OCI-LY7 (cell line): ENCODE measurements at regions not wholly inside any gene's neighbourhood (a gene's known extent, or its start where the extent isn't known, plus 50 kb on each side); places are given as distances from the start of the nearest gene placed in this dataset.
"Not testable (repeated sequence)": the region's sequence is repeated elsewhere in the genome, so short reads cannot be mapped to it uniquely, and the experiment has no call there.

ENCODE experiments used
- BruUV-seq: library from RNA; stranded (reverse); fragments of 400-500 nt; replicated peaks from 2 replicates; lab custom pipeline; 2021; lab: Mats Ljungman, UMichigan
- CTCF ChIA-PET: fragments of 300-600 bp; sonication (Branson Sonifier 250); formaldehyde crosslinking; loops from one replicate; lab custom pipeline; 2022; ENCODE audit warnings: antibody characterized with exemption; ENCODE audit not compliant: unreplicated experiment; lab: Charles Lee
- POLR2A ChIA-PET: fragments of 300-600 bp; sonication (Branson Sonifier 250); formaldehyde crosslinking; loops from one replicate; lab custom pipeline; 2022; ENCODE audit warnings: antibody characterized with exemption; lab: Charles Lee
- DNase-seq: peaks from one replicate; pipeline ENCODE4 v3.0.0-alpha.2; 2015; ENCODE audit warnings: low spot score
- H2AFZ ChIP-seq: fragments of 200-600 bp; sonication (generic), shearing (Covaris generic); 2 replicates; pipeline ENCODE4 v1.6.1; 2014; ENCODE audit warnings: mild to moderate bottlenecking, antibody characterized with exemption, low read length, moderate library complexity
- H3K27ac ChIP-seq: fragments of 200-600 bp; sonication (generic); 2 replicates; pipeline ENCODE4 v1.5.1; 2014; ENCODE audit warnings: mixed run types, low read depth, mild to moderate bottlenecking, moderate library complexity, low read length, inconsistent platforms; ENCODE audit not compliant: poor library complexity, severe bottlenecking
- H3K36me3 ChIP-seq: fragments of 200-600 bp; sonication (generic); 2 replicates; pipeline ENCODE4 v1.6.1; 2014; ENCODE audit warnings: mild to moderate bottlenecking, antibody characterized with exemption, low read length, moderate library complexity, mixed read lengths; ENCODE audit not compliant: insufficient read depth
- H3K4me1 ChIP-seq: fragments of 200-600 bp; sonication (generic); 2 replicates; pipeline ENCODE4 v1.5.1; 2014; ENCODE audit warnings: mild to moderate bottlenecking, low read length; ENCODE audit not compliant: insufficient read depth, poor library complexity, severe bottlenecking
- H3K4me2 ChIP-seq: fragments of 200-600 bp; sonication (generic); 2 replicates; pipeline ENCODE4 v1.6.1; 2014; ENCODE audit warnings: mild to moderate bottlenecking, low read length
- H3K4me3 ChIP-seq: fragments of 200-600 bp; sonication (generic); 2 replicates; pipeline ENCODE4 v1.5.1; 2014; ENCODE audit warnings: mild to moderate bottlenecking, low read depth, low read length; ENCODE audit not compliant: poor library complexity, severe bottlenecking
- H3K79me2 ChIP-seq: fragments of 200-600 bp; sonication (generic); 2 replicates; pipeline ENCODE4 v1.6.1; 2016; ENCODE audit warnings: low read depth, mild to moderate bottlenecking, low read length, moderate library complexity, mixed read lengths; ENCODE audit not compliant: insufficient read depth
- H3K9me2 ChIP-seq: fragments of 200-600 bp; sonication (generic); 2 replicates; pipeline ENCODE4 v1.6.1; 2016; ENCODE audit warnings: mild to moderate bottlenecking, low read length, mixed read lengths; ENCODE audit not compliant: insufficient read depth
- H3K9me3 ChIP-seq: fragments of 200-600 bp; sonication (generic); 2 replicates; pipeline ENCODE4 v1.6.1; 2014; ENCODE audit warnings: mild to moderate bottlenecking, mixed run types, low read length, mixed read lengths
- H4K20me1 ChIP-seq: fragments of 200-600 bp; sonication (generic); 2 replicates; pipeline ENCODE4 v1.6.1; 2014; ENCODE audit warnings: mild to moderate bottlenecking, antibody characterized with exemption, low read length, moderate library complexity, mixed read lengths; ENCODE audit not compliant: insufficient read depth
- EZH2phosphoT487 ChIP-seq: fragments of 200-600 bp; sonication (generic); IDR thresholded peaks from 2 replicates; pipeline ENCODE4 v1.6.1; 2018; ENCODE audit warnings: low read depth, borderline replicate concordance, mild to moderate bottlenecking, mixed run types, antibody characterized with exemption, low read length, moderate library complexity, mixed read lengths
- intact Hi-C: fragments of 100-400 bp; cut with micrococcal nuclease; formaldehyde crosslinking; loops from one replicate; pipeline ENCODE4 v1.10.0; 2022; ENCODE audit not compliant: unreplicated experiment
- TF ChIP-seq, protein P1 (sequence below): fragments of 200-600 bp; sonication (generic); conservative IDR thresholded peaks from 2 replicates; pipeline ENCODE4 v1.5.1; 2014; ENCODE audit warnings: mild to moderate bottlenecking, antibody characterized with exemption, low read length, moderate library complexity, mixed read lengths

DNA sequence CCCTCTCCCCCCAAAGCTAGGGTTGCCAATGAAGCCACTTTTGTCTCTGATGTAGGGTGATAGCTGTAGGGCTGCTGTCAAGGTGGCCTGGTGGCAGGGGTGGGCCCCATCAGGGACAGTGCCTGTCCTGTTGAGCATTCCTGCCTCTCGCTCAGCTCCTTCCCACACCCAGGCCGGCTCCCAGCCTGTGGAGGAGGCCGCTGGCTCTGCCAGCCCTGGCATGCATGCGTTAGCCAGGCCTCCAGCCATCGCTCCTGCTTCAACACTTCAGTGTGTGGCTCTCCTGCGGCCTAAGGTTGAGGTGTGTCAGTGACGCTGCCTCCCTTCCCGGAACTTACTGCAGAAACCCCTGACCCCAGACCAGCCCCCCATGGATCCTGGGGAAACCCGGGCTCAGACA, 194.5 kb downstream of the TBC1D2B start:
- BruUV-seq, H3K4me3 ChIP-seq, CTCF ChIA-PET, H3K4me2 ChIP-seq, intact Hi-C loops, H3K27ac ChIP-seq, H4K20me1 ChIP-seq, H3K9me2 ChIP-seq, H3K9me3 ChIP-seq, H2AFZ ChIP-seq, H3K36me3 ChIP-seq, H3K4me1 ChIP-seq, POLR2A ChIA-PET, H3K79me2 ChIP-seq, DNase-seq: not testable (repeated sequence)

DNA sequence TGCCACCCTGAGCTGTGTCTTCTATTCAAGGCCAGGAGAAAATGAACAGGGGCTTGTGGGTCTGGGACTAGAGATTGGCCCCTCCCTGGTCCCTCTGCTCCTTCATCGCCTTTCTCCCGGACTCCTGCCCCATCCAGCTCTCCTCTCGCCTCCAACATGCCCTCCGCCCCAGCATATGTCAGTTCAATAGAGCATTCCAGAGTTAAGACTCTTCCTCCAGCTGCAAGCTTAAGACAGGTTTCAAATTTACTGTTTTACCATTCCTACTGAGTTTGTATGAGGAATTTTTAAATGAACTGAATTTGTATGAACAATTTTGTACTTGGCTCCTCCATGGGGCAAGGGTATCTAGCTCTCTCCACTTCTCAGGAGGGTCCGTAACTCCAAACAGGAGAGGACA, 195.6 kb downstream of the TBC1D2B start:
- Histone ChIP-seq H3K79me2 (no peaks in the 10 kb centered on the region), H3K36me3 (no peaks in the 10 kb centered on the region), H3K9me3 (no peaks in the 10 kb centered on the region), H3K4me1 (no peaks in the 10 kb centered on the region), H3K9me2 (no peaks in the 10 kb centered on the region), H4K20me1 (no peaks in the 10 kb centered on the region), H3K4me2 (no peak overlapping the region), H2AFZ (no peak overlapping the region), H3K27ac (no peak overlapping the region), H3K4me3 (no peak overlapping the region)
- no peak for TF ChIP-seq EZH2phosphoT487
- TF ChIP-seq, protein P1, sequence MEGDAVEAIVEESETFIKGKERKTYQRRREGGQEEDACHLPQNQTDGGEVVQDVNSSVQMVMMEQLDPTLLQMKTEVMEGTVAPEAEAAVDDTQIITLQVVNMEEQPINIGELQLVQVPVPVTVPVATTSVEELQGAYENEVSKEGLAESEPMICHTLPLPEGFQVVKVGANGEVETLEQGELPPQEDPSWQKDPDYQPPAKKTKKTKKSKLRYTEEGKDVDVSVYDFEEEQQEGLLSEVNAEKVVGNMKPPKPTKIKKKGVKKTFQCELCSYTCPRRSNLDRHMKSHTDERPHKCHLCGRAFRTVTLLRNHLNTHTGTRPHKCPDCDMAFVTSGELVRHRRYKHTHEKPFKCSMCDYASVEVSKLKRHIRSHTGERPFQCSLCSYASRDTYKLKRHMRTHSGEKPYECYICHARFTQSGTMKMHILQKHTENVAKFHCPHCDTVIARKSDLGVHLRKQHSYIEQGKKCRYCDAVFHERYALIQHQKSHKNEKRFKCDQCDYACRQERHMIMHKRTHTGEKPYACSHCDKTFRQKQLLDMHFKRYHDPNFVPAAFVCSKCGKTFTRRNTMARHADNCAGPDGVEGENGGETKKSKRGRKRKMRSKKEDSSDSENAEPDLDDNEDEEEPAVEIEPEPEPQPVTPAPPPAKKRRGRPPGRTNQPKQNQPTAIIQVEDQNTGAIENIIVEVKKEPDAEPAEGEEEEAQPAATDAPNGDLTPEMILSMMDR: no peak
- ChIA-PET POLR2A (no interaction called here), CTCF (interaction anchor here (0.6 kb wide), 1 partner anchor 226 kb away, joined by 3 read pairs; no protein-coding TSS in a partner anchor)
- no peak for DNase-seq
- intact Hi-C loops: no loop called here
- BruUV-seq: no TSS peak

DNA sequence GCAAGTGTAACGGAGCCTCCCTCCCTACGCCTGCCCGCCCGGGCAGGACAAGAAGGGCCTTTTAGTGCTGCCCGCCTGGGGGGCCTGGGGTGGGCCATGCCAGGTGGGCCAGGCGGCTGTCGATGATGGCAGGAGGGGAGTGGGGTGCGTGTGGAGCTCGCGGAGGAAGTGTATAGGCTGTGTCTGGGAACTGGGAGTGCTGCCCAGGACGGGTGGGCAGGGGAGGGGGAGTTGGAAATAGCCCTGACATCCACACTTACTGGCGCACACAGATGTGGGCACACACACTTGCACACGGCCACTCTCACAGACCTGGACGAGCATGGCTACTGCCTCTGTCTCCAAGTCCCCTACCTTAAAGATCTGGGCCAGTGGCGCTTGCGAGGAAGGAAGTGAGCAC, 196.0 kb downstream of the TBC1D2B start:
- POLR2A ChIA-PET, DNase-seq, H3K4me1 ChIP-seq, H4K20me1 ChIP-seq, CTCF ChIA-PET, intact Hi-C loops, H3K79me2 ChIP-seq, H3K9me2 ChIP-seq, BruUV-seq, H3K4me2 ChIP-seq, H3K9me3 ChIP-seq, H2AFZ ChIP-seq, H3K36me3 ChIP-seq, H3K27ac ChIP-seq, H3K4me3 ChIP-seq: not testable (repeated sequence)

DNA sequence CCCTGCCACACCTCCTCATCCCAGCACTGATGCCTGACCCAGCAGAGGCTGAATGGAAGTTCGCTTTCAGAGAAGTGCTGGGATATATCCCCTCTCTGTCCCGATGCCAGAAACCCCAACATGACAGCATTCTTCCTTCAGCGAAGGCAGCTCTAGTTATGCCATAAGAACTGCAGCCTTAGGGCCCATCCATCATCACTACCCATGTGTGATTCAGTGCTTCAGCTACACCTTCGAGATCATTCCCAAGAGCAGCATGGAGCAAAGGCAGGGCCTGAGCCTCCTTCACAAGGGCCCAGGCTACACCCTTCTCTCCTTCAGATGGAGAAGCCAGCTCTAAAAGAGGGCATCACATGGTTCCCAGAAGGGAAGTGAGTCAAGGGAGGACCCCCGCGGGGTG, 198.0 kb downstream of the TBC1D2B start:
- H4K20me1 ChIP-seq, POLR2A ChIA-PET, intact Hi-C loops: not testable (repeated sequence)

More for the DNA sequence above, 198.0 kb downstream of the TBC1D2B start:
- H3K27ac ChIP-seq, H3K9me3 ChIP-seq, CTCF ChIA-PET, H3K9me2 ChIP-seq, DNase-seq, H3K4me3 ChIP-seq, H3K4me2 ChIP-seq, H3K79me2 ChIP-seq, H3K36me3 ChIP-seq, BruUV-seq, H3K4me1 ChIP-seq, H2AFZ ChIP-seq: not testable (repeated sequence)
